Endothelial cell (in vitro differentiated cells): ENCODE measurements at regions not wholly inside any gene's neighbourhood (a gene's known extent, or its start where the extent isn't known, plus 50 kb on each side); places are given as distances from the start of the nearest gene placed in this dataset.
A peak's percentile ranks its signal among the peaks of the same experiment; 100 is the strongest.
"Not testable (repeated sequence)": the region's sequence is repeated elsewhere in the genome, so short reads cannot be mapped to it uniquely, and the experiment has no call there.

Source experiments
- DNase-seq: peaks from one replicate; pipeline ENCODE4 v3.0.0; 2021; ENCODE audit warnings: low spot score
- H3K27ac Mint-ChIP-seq: one replicate; pipeline ENCODE4 v1.8.0; 2021; ENCODE audit warnings: mixed read lengths, inconsistent platforms; ENCODE audit not compliant: unreplicated experiment
- H3K27me3 Mint-ChIP-seq: one replicate; pipeline ENCODE4 v1.8.0; 2021; ENCODE audit warnings: mild to moderate bottlenecking, moderate library complexity, mixed read lengths, inconsistent platforms; ENCODE audit not compliant: unreplicated experiment
- H3K36me3 Mint-ChIP-seq: one replicate; pipeline ENCODE4 v1.8.0; 2021; ENCODE audit warnings: mild to moderate bottlenecking, low read depth, mixed read lengths, inconsistent platforms; ENCODE audit not compliant: unreplicated experiment
- H3K4me1 Mint-ChIP-seq: one replicate; pipeline ENCODE4 v1.8.0; 2021; ENCODE audit warnings: mild to moderate bottlenecking, mixed read lengths, inconsistent platforms; ENCODE audit not compliant: unreplicated experiment
- H3K4me3 Mint-ChIP-seq: one replicate; pipeline ENCODE4 v1.8.0; 2021; ENCODE audit warnings: mild to moderate bottlenecking, mixed read lengths, inconsistent platforms; ENCODE audit not compliant: unreplicated experiment
- H3K9me3 Mint-ChIP-seq: one replicate; pipeline ENCODE4 v1.8.0; 2021; ENCODE audit warnings: mixed read lengths, inconsistent platforms; ENCODE audit not compliant: unreplicated experiment
- CTCF ChIP-seq: fragments of 200-600 bp; sonication (generic); IDR thresholded peaks from one replicate; pipeline ENCODE4 v1.5.0; 2021; ENCODE audit warnings: antibody characterized with exemption; ENCODE audit not compliant: unreplicated experiment

GRCh38 chr15:25092661-25093060 lies 137.9 kb downstream of the SNRPN start:
- no peak for TF ChIP-seq CTCF
- no peak for DNase-seq
- H3K27me3 Mint-ChIP-seq, result peaks cover 5% of the 10 kb centered on the region
- H3K9me3 Mint-ChIP-seq, result peaks cover 16% of the 10 kb centered on the region
- no peak overlapping the region for H3K4me3 Mint-ChIP-seq
- H3K27ac Mint-ChIP-seq, result no peak overlapping the region
- H3K4me1 Mint-ChIP-seq, result no peaks in the 10 kb centered on the region
- peaks cover 61% of the 10 kb centered on the region for H3K36me3 Mint-ChIP-seq

- TF ChIP-seq CTCF, result no peak
- DNase-seq, result no peak
- no peak overlapping the region for H3K27ac Mint-ChIP-seq
- H3K36me3 Mint-ChIP-seq, result peaks cover 55% of the 10 kb centered on the region
- H3K27me3 Mint-ChIP-seq, result peaks cover 5% of the 10 kb centered on the region
- H3K9me3 Mint-ChIP-seq, result peaks cover 11% of the 10 kb centered on the region
- no peak overlapping the region for H3K4me3 Mint-ChIP-seq
- H3K4me1 Mint-ChIP-seq, result no peaks in the 10 kb centered on the region
Measured at GRCh38 chr15:25093455-25094029, 138.8 kb downstream of the SNRPN start.

GRCh38 chr15:25094066-25094465 lies 139.3 kb downstream of the SNRPN start:
- peaks cover 52% of the 10 kb centered on the region for H3K36me3 Mint-ChIP-seq
- peaks cover 5% of the 10 kb centered on the region for H3K27me3 Mint-ChIP-seq
- peaks cover 6% of the 10 kb centered on the region for H3K9me3 Mint-ChIP-seq
- no peak overlapping the region for H3K27ac Mint-ChIP-seq
- H3K4me3 Mint-ChIP-seq, result no peak overlapping the region
- no peak for TF ChIP-seq CTCF
- H3K4me1 Mint-ChIP-seq, result no peaks in the 10 kb centered on the region
- DNase-seq, result no peak

GRCh38 chr15:25094519-25094918 lies 139.7 kb downstream of the SNRPN start:
- H3K27me3 Mint-ChIP-seq, result peaks cover 5% of the 10 kb centered on the region
- H3K4me3 Mint-ChIP-seq, result peak overlapping the region; percentile 11
- H3K9me3 Mint-ChIP-seq, result peaks cover 4% of the 10 kb centered on the region
- no peak overlapping the region for H3K27ac Mint-ChIP-seq
- H3K36me3 Mint-ChIP-seq, result peaks cover 51% of the 10 kb centered on the region
- TF ChIP-seq CTCF, result no peak
- H3K4me1 Mint-ChIP-seq, result no peaks in the 10 kb centered on the region
- no peak for DNase-seq

- Mint-ChIP-seq H3K4me1 (no peaks in the 10 kb centered on the region), H3K9me3 (peaks cover 4% of the 10 kb centered on the region), H3K27ac (no peak overlapping the region), H3K36me3 (peaks cover 45% of the 10 kb centered on the region), H3K4me3 (peak overlapping the region; percentile 11), H3K27me3 (peaks cover 2% of the 10 kb centered on the region)
- TF ChIP-seq CTCF, result no peak
- no peak for DNase-seq
Measured at GRCh38 chr15:25095179-25095578, 140.4 kb downstream of the SNRPN start.

GRCh38 chr15:25099966-25100365 lies 145.2 kb downstream of the SNRPN start:
- DNase-seq, H3K4me1 Mint-ChIP-seq, H3K27ac Mint-ChIP-seq, H3K4me3 Mint-ChIP-seq, H3K27me3 Mint-ChIP-seq, H3K9me3 Mint-ChIP-seq: not testable (repeated sequence)
- H3K36me3 Mint-ChIP-seq, result peaks cover 35% of the 10 kb centered on the region
